ENCODE measurements at regions not wholly inside any gene's neighbourhood (a gene's known extent, or its start where the extent isn't known, plus 50 kb on each side); places are given as distances from the start of the nearest gene placed in this dataset.
"Not testable (repeated sequence)": the region's sequence is repeated elsewhere in the genome, so short reads cannot be mapped to it uniquely, and the experiment has no call there.

DNA sequence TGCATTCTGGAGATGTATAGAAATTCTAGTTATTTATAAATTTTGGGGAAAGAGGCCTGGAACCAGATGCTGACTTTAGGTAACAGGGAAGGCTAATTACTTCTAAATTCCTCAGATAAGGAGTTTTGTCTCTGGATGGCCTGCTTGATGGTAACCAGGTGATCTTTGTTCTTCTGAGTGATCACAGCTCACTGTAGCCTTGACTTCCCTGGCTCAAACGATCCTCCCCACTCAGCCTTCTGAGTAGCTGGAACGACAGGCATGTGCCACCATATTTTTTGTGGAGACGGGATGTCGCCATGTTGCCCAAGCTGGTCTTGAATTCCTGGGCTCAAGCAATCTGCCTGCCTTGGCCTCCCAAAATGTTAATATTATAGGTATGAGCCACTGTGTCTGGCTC is 54.4 kb upstream of the MSH6 start:
- DNase-seq, result no peak

DNA sequence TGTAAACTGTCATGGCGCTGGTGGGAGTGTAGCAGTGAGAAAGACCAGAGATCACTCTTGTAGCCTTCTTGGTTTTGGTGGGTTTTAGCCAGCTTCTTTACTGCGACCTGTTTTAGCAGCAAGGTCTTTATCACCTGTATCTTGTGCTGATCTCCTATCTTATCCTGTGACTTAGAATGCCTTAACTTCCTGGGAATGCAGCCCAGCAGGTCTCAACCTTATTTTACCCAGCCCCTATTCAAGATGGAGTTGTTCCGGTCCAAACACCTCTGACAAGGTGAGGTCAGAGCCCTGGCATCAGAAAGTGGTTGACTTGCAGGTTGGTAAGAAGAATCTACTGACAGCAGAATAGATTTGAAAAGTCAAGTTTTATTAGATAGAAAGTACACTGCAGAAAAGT is 55.0 kb upstream of the MSH6 start:
- DNase-seq, result no peak

DNA sequence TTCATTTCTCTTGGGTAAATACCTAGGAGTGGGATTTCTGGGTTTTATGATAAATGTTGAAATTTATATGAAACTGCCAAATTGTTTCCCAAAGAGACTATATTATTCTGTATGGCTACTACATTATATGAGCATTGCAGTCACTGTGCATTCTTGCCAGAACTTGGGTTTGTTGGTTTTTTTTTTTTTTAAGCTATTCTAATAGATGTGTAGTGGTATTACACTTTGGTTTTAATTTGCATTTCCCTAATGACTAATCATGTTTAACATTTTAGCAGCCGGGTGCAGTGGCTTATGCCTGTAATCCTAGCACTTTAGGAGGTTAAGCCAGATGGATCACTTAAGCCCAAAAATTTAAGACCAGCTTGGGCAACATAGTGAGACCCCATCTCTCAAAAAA is 56.0 kb upstream of the MSH6 start:
- DNase-seq, result not testable (repeated sequence)

DNA sequence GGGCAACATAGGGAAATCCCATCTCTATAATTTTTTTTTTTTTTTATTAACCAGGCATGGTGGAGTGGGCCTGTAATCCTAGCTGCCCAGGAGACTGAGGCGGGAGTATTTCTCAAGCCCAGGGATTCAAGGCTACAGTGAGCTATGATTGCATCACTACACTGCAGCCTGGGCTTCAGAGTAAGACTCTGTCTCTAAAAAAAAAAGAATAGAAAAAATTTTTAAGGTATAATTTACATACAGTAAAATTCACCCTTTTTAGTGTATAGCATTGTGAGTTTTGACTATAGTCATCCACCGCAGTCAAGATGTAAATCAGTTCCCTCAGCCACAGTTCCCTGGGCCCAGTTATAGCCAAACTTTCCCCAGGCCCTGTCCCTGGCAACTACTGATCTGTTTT is 57.1 kb upstream of the MSH6 start:
- no peak for DNase-seq

DNA sequence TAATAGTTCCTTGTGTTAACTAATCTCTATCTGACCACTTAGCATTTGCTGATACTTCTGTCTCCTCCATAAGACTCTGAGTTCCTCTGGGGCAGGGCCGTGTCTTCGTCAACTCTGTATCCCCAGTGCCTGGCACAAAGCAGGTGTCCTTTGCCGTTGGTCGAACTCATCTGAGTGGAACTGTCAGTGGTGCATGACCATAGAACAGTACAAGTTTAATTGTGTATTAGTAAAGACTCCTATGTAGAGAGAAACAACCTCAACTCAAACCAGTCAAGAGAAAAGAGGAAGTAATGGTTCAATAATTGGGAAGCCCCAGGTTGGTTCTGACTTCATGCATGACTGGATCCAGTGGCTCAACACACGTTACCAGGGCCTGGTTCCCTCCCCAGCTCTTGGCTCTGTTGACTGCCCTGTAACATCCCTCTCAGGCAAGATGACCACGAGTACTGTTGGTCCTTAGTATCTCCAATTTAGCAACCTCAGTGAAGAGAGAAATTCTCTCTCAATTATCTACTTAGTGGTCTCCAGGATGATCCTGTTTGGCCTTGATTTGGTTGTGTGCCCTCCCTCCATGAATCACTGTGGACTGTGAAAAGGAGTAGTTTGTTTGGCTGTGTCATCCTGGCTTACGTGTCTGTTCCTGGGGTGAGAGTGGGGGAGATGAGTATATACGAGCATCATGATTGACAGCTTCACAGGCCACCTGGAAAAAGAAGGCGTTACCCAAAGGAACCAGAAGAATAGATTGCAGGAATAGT is 58.5 kb upstream of the MSH6 start:
- DNase-seq, result no peak

DNA sequence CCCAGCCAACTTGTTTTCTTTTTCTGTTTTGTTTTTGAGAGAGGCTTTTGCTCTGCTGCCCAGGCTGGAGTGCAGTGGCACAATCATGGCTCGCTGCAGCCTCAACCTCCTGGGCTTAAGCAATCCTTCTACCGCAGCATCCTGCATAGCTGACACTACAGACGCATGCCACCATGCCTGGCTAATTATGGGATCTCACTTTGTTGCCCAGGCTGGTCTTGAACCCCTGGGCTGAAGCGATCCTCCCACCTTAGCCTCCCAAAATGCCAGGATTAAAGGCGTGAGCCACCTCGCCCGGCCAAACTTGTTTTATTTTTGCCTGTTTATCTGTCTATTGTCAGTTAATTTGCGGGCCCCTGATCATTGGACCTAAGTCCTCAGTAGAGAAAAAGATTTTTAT is 61.6 kb upstream of the MSH6 start:
- no peak for DNase-seq

DNA sequence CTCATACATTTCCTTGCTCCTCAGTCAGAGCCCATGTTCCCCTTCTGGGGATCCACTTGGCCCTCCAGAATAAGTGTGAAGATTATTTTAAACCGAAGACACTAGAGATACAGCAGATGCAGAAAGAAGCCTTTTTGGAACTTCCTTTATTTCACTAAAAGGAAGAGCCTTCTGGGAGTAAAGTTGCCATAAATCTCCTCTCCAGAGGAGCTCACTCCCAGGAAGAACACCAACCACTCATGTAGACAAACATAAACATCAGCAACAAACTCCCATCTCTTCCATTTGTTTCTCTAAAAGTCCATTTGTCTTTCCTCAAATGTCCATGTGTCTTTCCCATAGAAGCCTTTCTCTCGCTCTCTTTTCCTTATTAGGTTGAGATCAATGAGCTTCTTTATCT is 62.4 kb upstream of the MSH6 start:
- DNase-seq, result no peak

DNA sequence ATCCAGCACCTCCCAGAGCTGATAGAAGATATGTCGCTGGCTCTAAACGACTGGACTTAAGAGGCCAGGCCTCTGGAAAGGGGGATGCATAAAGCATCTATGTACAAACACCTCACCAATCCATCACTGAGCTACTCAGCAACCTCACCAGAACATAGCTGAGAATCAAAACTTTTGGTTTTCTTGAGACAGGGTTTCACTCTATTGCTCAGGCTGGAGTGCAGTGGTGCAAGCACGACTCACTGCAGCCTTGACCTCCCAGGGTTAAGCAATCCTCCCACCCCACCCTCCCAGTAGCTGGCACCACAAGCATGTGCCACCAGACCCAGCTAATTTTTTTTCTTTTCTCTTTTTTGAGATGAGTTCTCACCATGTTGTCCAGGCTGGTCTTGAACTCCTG is 62.9 kb upstream of the MSH6 start:
- no peak for DNase-seq

DNA sequence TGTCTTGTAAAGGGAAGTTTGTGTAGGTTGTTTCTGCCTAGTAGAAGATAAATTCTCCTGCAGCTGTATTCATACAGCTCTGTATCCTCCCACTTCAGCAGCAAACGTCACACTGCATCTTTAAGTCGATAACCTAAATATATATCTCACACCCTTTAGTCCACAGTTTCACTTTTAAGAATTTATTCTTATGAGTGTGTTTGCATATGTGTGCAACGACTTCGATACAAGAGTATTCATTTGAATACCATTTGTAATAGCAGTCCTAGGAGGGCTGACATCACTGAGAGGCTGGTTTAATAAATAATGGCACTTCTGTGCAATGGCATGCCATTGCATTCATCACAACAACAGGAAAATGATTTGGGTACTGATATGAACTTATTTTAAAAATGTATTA is 63.8 kb upstream of the MSH6 start:
- DNase-seq, result peak; percentile 25

DNA sequence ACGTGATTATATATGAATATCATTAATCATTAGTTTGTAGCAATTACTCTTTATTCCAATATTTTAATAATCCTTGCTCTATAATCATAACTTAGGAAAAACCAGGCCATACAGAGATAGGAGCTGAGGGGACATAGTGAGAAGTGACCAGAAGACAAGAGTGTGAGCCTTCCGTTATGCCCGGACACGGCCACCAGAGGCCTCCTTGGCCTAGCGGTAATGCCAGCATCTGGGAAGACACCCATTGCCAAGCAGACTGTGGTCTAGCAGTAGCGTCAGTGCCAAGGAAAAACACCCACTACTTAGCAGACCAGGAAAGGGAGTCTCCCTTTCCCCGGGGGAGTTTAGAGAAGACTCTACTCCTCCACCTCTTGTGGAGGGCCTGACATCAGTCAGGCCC is 66.6 kb upstream of the MSH6 start:
- not testable (repeated sequence) for DNase-seq

DNA sequence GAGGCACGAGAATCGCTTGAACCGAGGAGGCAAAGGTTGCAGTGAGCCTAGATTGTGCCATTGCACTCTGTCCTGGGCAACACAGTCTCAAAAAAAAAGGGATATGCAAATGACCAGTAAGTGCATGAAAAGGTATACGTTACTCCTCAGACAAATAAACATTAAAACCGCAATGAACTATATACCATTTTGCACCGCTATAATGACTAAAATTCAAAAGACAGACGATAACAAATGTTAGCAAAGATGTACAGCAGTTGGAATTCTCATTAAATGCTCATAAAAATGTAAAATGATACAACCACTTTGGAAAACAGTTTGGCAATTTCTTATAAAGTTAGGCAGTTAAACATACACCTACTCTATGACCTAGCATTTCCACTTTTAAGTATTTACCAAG is 67.4 kb upstream of the MSH6 start:
- no peak for DNase-seq

DNA sequence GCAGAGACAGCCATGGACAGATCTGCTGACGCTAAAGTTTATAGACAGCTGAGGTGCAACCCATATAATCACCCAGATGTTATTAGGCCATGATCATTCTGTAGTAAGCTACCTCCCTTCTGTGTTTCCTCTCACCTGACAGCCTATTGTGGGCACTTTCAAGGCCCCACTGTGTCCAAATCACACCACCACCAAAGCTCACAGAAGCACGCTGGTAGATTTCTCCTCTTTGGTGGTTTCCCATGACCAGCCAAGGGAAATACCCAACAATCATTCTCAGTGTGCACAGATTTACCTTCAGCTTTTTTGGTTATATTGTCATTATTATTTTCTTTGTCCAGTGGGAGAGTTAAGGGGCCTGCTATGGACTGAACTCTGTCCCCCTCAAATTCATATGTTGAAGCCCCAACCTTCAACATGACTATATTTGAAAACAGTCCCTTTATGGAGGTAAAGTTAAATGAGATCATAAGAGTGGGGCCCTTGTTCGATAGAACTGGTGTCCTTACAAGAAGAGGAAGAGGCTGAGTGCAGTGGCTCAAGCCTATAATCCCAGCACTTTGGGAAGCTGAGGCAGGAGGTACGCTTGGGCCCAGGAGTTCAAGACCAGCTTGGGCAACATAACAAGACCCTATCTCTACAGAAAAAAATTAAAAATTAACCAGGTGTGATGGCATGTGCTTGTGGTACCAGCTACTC is 74.0 kb upstream of the MSH6 start:
- no peak for DNase-seq

DNA sequence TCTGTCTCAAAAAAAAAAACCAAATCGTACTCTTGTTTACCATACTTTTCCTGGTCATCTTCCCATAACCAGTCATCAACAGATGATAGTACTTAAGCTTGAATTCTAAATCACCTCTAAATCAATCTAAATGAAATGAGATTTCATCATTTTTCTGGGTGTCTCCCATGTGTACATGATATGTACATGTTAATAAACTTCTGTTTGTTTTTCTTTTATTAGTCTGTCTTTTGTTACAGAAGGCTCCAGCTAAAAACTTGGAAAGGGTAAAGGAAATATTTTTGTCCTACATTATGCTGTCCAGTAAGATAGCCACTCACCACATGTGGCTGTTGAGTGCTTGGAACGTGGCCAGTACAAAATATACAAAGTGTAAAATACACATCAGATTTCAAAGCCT is 78.7 kb upstream of the MSH6 start:
- no peak for DNase-seq

DNA sequence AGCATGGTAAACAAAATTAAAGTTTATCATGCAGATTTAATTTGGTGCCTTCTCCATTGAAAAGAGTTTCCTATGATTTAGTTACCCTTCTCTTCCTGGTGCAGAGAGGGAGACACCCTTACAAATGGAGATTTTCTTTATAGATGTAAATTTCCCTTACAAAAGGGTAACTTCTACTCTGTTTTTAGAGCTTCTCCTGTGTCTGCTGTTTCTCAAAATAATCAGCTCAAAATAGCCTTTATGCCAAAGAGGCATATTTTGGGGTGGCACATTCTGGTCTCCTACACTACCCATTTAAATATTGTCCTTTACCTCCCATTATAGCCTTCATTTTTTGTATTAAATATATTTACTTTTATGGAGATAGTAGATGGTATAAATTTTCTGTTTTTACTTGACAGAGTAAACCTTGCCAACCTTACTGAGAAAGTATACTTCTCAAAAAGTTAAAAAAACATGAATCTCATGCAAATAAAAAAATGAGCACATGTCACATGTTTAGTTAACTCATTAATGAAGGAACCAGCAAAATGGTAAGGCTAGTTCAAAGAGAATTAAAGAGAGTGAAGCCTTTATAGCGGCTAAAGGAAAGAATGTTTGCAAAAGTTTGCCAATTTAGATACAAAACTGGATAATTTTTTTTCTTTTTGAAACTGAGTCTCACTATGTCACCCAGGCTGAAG is 83.3 kb upstream of the MSH6 start:
- DNase-seq, result no peak

DNA sequence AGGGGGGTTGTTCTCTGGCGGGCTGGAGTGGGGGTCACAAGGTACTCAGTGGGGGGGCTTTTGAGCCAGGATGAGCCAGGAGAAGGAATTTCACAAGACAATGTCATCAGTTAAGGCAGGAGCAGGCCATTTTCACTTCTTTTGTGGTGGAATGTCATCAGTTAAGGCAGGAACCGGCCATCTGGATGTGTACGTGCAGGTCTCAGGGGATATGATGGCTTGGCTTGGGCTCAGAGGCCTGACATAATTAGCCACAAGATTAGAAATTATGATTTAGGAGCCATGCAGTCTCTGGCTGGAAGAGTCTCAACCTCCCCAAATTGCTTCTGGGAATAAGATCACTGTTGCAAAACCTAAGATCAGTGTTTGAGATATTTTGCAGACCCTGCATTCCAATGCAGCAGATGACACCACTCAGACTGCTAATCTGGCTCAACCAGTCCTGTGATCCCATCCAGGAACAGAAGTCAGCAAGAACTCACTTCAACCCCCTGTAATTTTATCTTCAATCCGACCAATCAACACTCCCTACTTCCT is 84.4 kb upstream of the MSH6 start:
- DNase-seq, result not testable (repeated sequence)

DNA sequence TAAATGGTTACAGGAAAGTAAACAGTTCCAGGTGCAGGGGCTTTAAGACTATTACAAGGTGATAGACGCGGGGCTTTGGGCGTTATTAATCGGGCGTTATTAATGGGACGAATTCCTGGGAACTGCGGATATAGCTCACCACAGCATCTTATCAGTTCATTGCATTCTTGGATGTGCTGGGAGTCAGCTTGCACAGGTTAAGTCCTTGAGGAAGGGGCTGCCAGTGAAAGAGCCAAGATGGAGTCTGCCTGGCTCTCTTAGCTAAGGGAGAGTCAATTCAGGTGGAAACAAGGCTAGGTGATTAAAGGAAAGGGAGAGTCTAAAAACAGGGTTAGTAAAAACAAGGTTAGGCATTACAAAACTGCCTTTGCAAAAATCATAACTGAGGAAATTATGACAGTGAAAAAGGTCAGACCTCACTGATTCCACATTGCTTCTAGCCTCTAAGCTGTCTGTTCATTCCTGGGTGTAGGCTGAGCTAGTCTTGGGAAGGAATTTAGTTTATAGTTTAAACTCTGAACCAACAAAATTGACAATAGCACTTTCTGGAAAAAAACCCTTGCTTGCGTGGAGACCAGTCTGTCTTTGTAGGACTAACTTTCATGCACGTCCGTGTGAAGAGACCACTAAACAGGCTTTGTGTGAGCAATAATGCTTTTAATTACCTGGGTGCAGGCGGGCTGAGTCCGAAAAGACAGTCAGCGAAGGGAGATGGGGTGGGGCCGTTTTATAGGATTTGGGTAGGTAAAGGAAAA is 85.1 kb upstream of the MSH6 start:
- DNase-seq, result not testable (repeated sequence)

DNA sequence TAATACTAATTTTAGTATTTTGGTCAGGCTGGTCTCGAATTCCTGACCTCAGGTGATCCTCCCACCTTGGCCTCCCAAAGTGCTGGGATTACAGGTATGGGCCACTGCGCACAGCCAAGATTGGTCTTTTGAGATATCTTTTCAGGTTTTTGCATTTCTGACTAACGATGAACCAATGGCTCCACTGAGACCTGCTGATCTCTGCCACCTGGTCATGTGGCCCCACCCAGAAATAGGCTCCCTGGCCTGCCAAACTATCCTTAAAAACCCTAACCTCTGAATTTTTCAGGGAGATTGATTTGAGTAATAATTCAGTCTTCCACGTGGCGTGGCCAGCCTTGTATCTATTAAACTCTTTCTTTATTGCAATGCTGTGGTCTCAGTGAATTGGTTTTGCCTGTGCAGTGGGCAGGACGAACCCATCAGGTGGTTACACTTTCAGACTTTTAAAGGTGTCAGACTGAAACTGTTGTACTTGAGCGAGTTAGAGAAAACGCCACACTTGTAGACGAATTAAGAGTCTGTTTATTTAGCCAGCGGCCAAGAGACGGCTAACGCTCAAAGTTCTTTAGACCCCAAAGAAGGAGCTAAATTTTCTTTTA is 85.8 kb upstream of the MSH6 start:
- DNase-seq, result no peak

DNA sequence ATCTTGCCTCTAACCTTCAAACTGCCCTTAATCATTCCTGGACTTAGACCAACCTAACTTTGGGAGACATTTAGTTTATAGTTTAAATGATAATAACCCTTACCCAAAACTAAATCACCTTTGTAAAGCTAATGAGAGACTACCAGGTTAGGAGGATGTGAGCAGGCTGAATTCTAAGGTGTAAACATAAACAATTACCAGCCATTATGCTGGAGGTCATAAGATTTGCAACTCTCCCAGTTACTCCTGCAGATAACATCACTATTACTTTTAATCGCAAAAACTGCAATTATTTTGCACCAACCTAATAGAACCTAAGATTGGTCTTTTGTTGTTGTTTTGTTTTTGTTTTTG is 86.5 kb upstream of the MSH6 start:
- DNase-seq, result no peak

DNA sequence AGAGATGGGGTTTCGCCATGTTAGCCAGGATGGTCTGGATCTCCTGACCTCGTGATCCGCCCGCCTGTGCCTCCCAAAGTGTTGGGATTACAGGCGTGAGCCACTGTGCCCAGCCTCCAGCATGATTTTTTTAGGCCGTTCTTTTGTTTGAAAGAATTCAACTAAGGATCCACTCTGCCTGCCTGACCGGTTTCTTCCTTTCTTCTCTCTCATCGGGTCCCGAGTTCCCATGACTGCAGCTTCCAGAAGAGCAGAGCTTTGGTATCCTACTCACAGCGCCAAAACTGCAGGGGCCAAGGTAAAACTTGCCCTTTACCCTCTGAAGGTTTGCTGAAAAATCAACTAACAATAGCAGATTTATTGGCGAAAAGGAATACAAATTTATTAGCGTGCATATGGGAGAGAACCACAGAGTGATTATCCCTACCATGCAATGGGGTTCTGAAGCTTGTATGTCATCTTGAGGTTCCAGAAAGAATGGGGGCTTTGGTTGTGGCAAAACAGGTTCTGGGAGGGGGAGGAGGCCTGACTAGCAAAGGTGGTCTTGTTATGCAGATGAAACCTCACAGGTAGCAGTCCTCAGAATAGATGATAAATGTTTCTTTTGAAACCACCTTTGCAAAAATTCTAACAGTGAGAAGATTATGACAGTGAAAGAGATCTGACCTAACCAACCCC is 87.0 kb upstream of the MSH6 start:
- no peak for DNase-seq

DNA sequence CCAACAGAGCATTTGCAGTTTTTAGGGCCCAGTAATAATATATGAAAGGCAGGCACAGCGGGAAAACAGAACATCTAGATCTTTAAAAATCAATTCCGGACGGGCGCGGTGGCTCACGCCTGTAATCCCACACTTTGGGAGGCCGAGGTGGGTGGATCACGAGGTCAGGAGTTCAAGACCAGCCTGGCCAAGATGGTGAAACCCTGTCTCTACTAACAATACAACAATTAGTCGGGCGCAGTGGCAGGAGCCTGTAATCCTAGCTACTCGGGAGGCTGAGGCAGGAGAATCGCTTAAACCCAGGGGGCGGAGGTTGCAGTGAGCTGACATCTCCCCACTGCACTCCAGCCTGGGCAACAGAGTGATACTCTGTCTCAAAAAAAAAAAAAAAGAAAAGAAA is 88.5 kb upstream of the MSH6 start:
- not testable (repeated sequence) for DNase-seq

DNA sequence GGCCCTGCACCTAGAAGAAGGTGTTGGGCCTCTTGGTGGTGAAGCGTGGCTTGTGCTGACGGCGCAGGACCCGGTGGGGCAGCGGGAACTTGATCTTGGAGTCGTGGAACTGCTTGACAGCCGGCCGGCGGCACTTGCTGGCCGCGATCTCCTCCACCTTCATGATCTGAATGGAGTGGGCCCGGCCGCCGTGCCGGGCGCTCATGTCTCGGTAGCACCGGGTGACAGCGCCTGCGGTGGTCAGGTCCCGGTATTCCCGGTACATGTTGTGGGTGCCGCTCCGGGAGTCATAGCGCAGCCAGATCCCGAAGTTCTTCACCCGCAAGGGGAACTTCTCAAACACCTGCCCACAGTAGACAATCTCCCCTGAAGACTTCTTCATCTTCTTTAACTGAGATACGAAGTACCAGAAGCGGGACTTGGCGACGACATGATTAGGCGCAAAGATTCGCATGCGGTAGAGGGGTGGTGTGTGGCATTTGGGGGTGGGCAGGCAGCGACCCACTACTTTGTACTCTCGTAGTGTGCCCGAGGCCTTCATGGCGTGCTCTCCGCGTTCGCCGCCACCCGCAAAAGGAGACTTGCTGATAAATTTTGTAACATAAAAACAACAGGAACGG is 92.1 kb upstream of the MSH6 start:
- DNase-seq, result not testable (repeated sequence)

DNA sequence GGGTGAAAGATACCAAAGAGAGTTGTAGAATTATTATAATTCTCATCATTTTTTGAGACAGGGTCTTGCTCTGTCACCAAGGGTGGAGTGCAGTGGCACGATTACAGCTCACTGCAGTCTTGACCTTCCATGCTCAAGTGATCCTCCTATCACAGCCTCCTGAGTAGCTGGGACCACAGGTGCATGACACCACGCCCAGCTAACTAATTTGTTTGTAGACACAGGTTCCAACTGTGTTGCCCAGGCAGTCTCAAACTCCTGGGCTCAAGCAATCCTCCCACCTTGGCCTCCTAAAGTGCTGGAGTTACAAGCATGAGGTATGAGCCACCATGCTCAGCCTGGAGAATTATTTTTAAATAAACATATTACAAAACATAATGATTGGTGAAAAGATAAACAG is 92.8 kb upstream of the MSH6 start:
- DNase-seq, result no peak

Data from activated CD4-positive, alpha-beta T cell treated with anti-CD3 and anti-CD28 coated beads, Interleukin-2, amount 50 U/mL, for 16 hours (primary cell).